H1 (cell line): ENCODE measurements at regions not wholly inside any gene's neighbourhood (a gene's known extent, or its start where the extent isn't known, plus 50 kb on each side); places are given as distances from the start of the nearest gene placed in this dataset.

ENCODE experiments used
- CTCF ChIA-PET: fragments of 300-600 bp; sonication (Branson Sonifier 250); formaldehyde crosslinking; loops from one replicate; lab custom pipeline; 2021; ENCODE audit not compliant: partially characterized antibody; lab: Charles Lee
- POLR2A ChIA-PET: fragments of 300-600 bp; sonication (Branson Sonifier 250); formaldehyde crosslinking; loops from one replicate; lab custom pipeline; 2021; ENCODE audit warnings: inconsistent platforms; ENCODE audit not compliant: partially characterized antibody; lab: Charles Lee
- DNase-seq, 2 experiments: peaks; one replicate each; pipeline versions ENCODE4 v3.0.0 to v3.0.0-alpha.2; 2010 to 2022; ENCODE audit warnings: low spot score in 2 of 2, low read depth in 1 of 2, mixed read lengths in 1 of 2
- FAIRE-seq: peaks from 2 replicates; lab custom pipeline; 2011; peaks lifted over from hg19 to GRCh38; lab: Jason Lieb, UNC
- H2AFZ ChIP-seq: 2 replicates; pipeline ENCODE4 v1.8.1; 2012; ENCODE audit warnings: low read length, inconsistent platforms
- H2AK5ac ChIP-seq: 2 replicates; pipeline ENCODE4 v1.6.1; 2013; ENCODE audit warnings: low read depth, low read length
- H2BK120ac ChIP-seq: replicated peaks from 2 replicates; pipeline ENCODE3; 2013; ENCODE audit warnings: low read depth, low read length, inconsistent platforms
- H2BK12ac ChIP-seq: 2 replicates; pipeline ENCODE4 v1.6.1; 2013; ENCODE audit warnings: low read depth, low read length
- H2BK15ac ChIP-seq: 2 replicates; pipeline ENCODE4 v1.6.1; 2013; ENCODE audit warnings: low read length
- H2BK20ac ChIP-seq: 2 replicates; pipeline ENCODE4 v1.6.1; 2013; ENCODE audit warnings: low read length
- H2BK5ac ChIP-seq: 2 replicates; pipeline ENCODE4 v1.6.1; 2013; ENCODE audit warnings: low read depth, low read length
- H3K14ac ChIP-seq: 2 replicates; pipeline ENCODE4 v1.6.1; 2013; ENCODE audit warnings: inconsistent platforms; ENCODE audit not compliant: insufficient read length
- H3K18ac ChIP-seq: 2 replicates; pipeline ENCODE4 v1.6.1; 2013; ENCODE audit warnings: low read length; ENCODE audit errors: extremely low read depth
- H3K23ac ChIP-seq: 2 replicates; pipeline ENCODE4 v1.6.1; 2013; ENCODE audit warnings: inconsistent platforms; ENCODE audit not compliant: insufficient read length
- H3K23me2 ChIP-seq: 2 replicates; pipeline ENCODE4 v1.6.1; 2013; ENCODE audit warnings: low read depth, low read length
- H3K27ac ChIP-seq: 2 replicates; pipeline ENCODE4 v1.6.1; 2011; ENCODE audit warnings: low read depth, low read length, inconsistent platforms
- H3K27me3 ChIP-seq, 4 experiments: replicated peaks in 1 of 4; 1 replicate in 1 of 4; 2 replicates in 3 of 4; pipeline versions ENCODE4 v1.6.1 to v1.8.1; 2011 to 2013; ENCODE audit warnings: low read length in 3 of 4, mild to moderate bottlenecking in 3 of 4, inconsistent platforms in 2 of 4, mixed read lengths in 2 of 4, moderate library complexity in 1 of 4; ENCODE audit not compliant: control insufficient read depth in 3 of 4, insufficient read depth in 3 of 4; ENCODE audit errors: extremely low read depth in 1 of 4
- H3K36me3 ChIP-seq, 4 experiments: 2 replicates each; pipeline versions ENCODE4 v1.6.1 to v1.8.1; 2011 to 2013; ENCODE audit warnings: mild to moderate bottlenecking in 4 of 4, low read length in 3 of 4, moderate library complexity in 2 of 4, control low read depth in 1 of 4, inconsistent platforms in 1 of 4; ENCODE audit not compliant: insufficient read depth in 4 of 4, control insufficient read depth in 2 of 4
- H3K4ac ChIP-seq: replicated peaks from 2 replicates; pipeline ENCODE3; 2013; ENCODE audit warnings: low read length, low read depth, mixed read lengths, inconsistent platforms; ENCODE audit not compliant: insufficient read length
- H3K4me1 ChIP-seq, 4 experiments: replicated peaks in 1 of 4; 1 replicate in 1 of 4; 2 replicates in 3 of 4; pipeline versions ENCODE4 v1.6.1 to v1.8.1; 2011 to 2013; ENCODE audit warnings: low read length in 3 of 4, inconsistent platforms in 2 of 4, mixed read lengths in 1 of 4; ENCODE audit not compliant: insufficient read depth in 4 of 4, control insufficient read depth in 3 of 4
- H3K4me2 ChIP-seq, 2 experiments: 2 replicates each; pipeline versions ENCODE4 v1.6.1 to v1.8.1; 2011 to 2013; ENCODE audit warnings: low read depth in 2 of 2, low read length in 2 of 2, control low read depth in 1 of 2, inconsistent platforms in 1 of 2, mild to moderate bottlenecking in 1 of 2; ENCODE audit not compliant: insufficient read depth in 1 of 2
- H3K4me3 ChIP-seq, 4 experiments: fragments of 200-600, 300-600 bp in 1 of 4; sonication (generic), shearing (Covaris generic), sonication (Bioruptor Twin) in 1 of 4; 2 replicates each; pipeline versions ENCODE4 v1.5.1 to v1.8.1; 2011 to 2016; ENCODE audit warnings: low read length in 4 of 4, low read depth in 3 of 4, control low read depth in 2 of 4, inconsistent platforms in 2 of 4, mild to moderate bottlenecking in 2 of 4, mixed read lengths in 1 of 4, moderate library complexity in 1 of 4; ENCODE audit not compliant: insufficient read depth in 2 of 4; ENCODE audit errors: extremely low read depth in 1 of 4
- H3K56ac ChIP-seq: replicated peaks from 2 replicates; pipeline ENCODE3; 2013; ENCODE audit warnings: low read depth, mild to moderate bottlenecking, mixed read lengths, low read length, inconsistent platforms; ENCODE audit not compliant: insufficient read length
- H3K79me1 ChIP-seq: 2 replicates; pipeline ENCODE4 v1.6.1; 2013; ENCODE audit warnings: low read depth, low read length, control low read depth
- H3K79me2 ChIP-seq, 2 experiments: 2 replicates each; pipeline versions ENCODE4 v1.6.1 to v1.8.1; 2012 to 2013; ENCODE audit warnings: low read length in 2 of 2, mild to moderate bottlenecking in 2 of 2, inconsistent platforms in 1 of 2; ENCODE audit not compliant: insufficient read depth in 2 of 2, control insufficient read depth in 1 of 2
- H3K9ac ChIP-seq, 4 experiments: replicated peaks in 1 of 4; 1 replicate in 1 of 4; 2 replicates in 3 of 4; pipeline versions ENCODE4 v1.6.1 to v1.8.1; 2011 to 2013; ENCODE audit warnings: low read depth in 3 of 4, low read length in 3 of 4, control low read depth in 2 of 4, mild to moderate bottlenecking in 2 of 4, moderate library complexity in 2 of 4, inconsistent platforms in 1 of 4; ENCODE audit errors: extremely low read depth in 1 of 4
- H3K9me3 ChIP-seq, 2 experiments: 2 replicates each; pipeline versions ENCODE4 v1.6.1 to v1.8.1; 2012 to 2013; ENCODE audit warnings: mild to moderate bottlenecking in 2 of 2, moderate library complexity in 2 of 2, control low read depth in 1 of 2, inconsistent platforms in 1 of 2, low read depth in 1 of 2, low read length in 1 of 2, mixed read lengths in 1 of 2; ENCODE audit not compliant: insufficient read depth in 2 of 2
- H4K20me1 ChIP-seq, 2 experiments: replicated peaks in 1 of 2; 2 replicates each; pipeline versions ENCODE3 to v1.8.1; 2011 to 2013; ENCODE audit warnings: inconsistent platforms in 2 of 2, low read length in 2 of 2, mild to moderate bottlenecking in 1 of 2; ENCODE audit not compliant: insufficient read depth in 2 of 2, control insufficient read depth in 1 of 2
- H4K5ac ChIP-seq: 2 replicates; pipeline ENCODE4 v1.6.1; 2013; ENCODE audit warnings: low read length, low read depth, mixed read lengths, inconsistent platforms; ENCODE audit not compliant: insufficient read length
- H4K8ac ChIP-seq: 2 replicates; pipeline ENCODE4 v1.8.0; 2013; ENCODE audit warnings: mild to moderate bottlenecking, moderate library complexity, low read length, inconsistent platforms; ENCODE audit not compliant: insufficient read depth; ENCODE audit errors: extremely low read depth
- H4K91ac ChIP-seq: replicated peaks from 2 replicates; pipeline ENCODE3; 2013; ENCODE audit warnings: low read length, mixed read lengths, inconsistent platforms; ENCODE audit not compliant: insufficient read length
- EZH2 ChIP-seq: fragments of 200-600 bp; sonication (generic); IDR thresholded peaks from 2 replicates; pipeline ENCODE4 v1.7.1; 2012; ENCODE audit warnings: low read depth, mild to moderate bottlenecking, moderate library complexity, low read length, inconsistent platforms; ENCODE audit not compliant: severe bottlenecking
- HDAC2 ChIP-seq, 2 experiments: fragments of 300-600 bp in 1 of 2; sonication (generic) in 1 of 2; IDR thresholded peaks; 2 replicates each; pipeline ENCODE4 v1.6.1; 2011 to 2012; ENCODE audit warnings: low read depth in 2 of 2, low read length in 2 of 2, mild to moderate bottlenecking in 2 of 2, moderate library complexity in 2 of 2, borderline replicate concordance in 1 of 2, inconsistent platforms in 1 of 2
- SIX5 ChIP-seq: IDR thresholded peaks from 2 replicates; pipeline ENCODE4 v1.6.1; 2011; ENCODE audit warnings: mild to moderate bottlenecking, low read depth, low read length
- WGBS, 2 experiments: shearing (Covaris generic) in 1 of 2; methylation state at CpG; one replicate each; pipeline versions ENCODE4 v1.1.6 to v1.1.7; 2013 to 2015; ENCODE audit warnings: low lambda C conversion rate in 2 of 2, mixed read lengths in 2 of 2, inconsistent platforms in 1 of 2, low coverage in 1 of 2, missing lambda C conversion rate in 1 of 2; ENCODE audit not compliant: insufficient replicate concordance in 2 of 2, insufficient coverage in 1 of 2, insufficient read length in 1 of 2; ENCODE audit errors: extremely low coverage in 1 of 2, missing lambda C conversion rate in 1 of 2; 5-methylcytosine and 5-hydroxymethylcytosine counted together

DNA sequence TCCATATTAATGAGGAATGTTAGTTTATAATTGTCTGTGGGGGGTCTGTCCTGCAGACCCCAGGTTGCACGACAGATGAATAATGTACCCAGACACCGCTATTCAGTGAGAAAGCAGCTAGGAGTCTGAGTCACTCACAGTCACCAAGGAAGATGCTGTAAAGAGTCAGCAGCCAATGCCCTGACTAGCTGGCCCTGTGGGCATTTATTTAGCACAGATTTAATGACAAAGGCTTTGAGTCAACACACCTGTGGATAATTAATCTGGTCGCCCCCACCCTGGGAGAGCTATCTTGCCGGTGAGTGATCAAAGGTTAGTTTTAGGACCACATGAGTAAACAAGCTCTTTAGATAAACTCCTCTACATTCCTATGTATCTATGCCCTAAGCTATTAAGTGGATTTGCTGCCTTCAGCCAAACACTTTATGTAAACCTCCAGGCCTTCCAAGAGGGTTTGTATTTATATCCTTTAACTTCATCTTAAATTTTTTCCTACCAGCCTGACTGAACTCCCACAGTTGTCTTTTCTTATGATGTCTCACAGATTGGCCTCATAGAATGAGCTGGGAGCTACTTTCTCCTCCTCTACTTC, 180.0 kb upstream of the ADCY1 start:
- no peak overlapping the region for H3K14ac ChIP-seq
- H3K23ac ChIP-seq = no peak overlapping the region
- WGBS, 2 experiments = 93% methylated on average over 4 of the region's 4 CpGs; no CpG with 5 or more reads in 1 of the 2 experiments
- no peaks in the 10 kb centered on the region for H3K79me1 ChIP-seq
- no peak overlapping the region for H2AK5ac ChIP-seq
- no peak overlapping the region for H4K91ac ChIP-seq
- no peak overlapping the region for H3K4ac ChIP-seq
- H2BK120ac ChIP-seq = no peak overlapping the region
- H3K9me3 ChIP-seq = peaks cover 14 to 22% of the 10 kb centered on the region in 2 experiments
- no peaks in the 10 kb centered on the region for H3K36me3 ChIP-seq
- H3K23me2 ChIP-seq = no peaks in the 10 kb centered on the region
- no peak overlapping the region for H3K4me2 ChIP-seq
- no peaks in the 10 kb centered on the region for H3K79me2 ChIP-seq
- no peak overlapping the region for H3K27ac ChIP-seq
- no peak overlapping the region for H2BK12ac ChIP-seq
- CTCF ChIA-PET = interaction anchor here (0.7 kb wide), 1 partner anchor 835 kb away, joined by 3 read pairs; no protein-coding TSS in a partner anchor
- H4K8ac ChIP-seq = no peak overlapping the region
- H2BK15ac ChIP-seq = no peak overlapping the region
- FAIRE-seq (no peak), DNase-seq (no peak)
- H4K20me1 ChIP-seq = no peaks in the 10 kb centered on the region
- no peak overlapping the region for H2BK20ac ChIP-seq
- no peak overlapping the region for H3K9ac ChIP-seq
- no peak overlapping the region for H4K5ac ChIP-seq
- POLR2A ChIA-PET = no interaction called here
- H3K18ac ChIP-seq = no peak overlapping the region
- no peak overlapping the region for H3K4me3 ChIP-seq
- no peaks in the 10 kb centered on the region for H3K27me3 ChIP-seq
- TF ChIP-seq EZH2 (no peak), SIX5 (no peak), HDAC2 (IDR thresholded peaks at IDR 0.05; ENCODE audit: borderline replicate concordance in 1 of 2, low read depth in 2 of 2, low read length in 2 of 2) (no peak)
- no peak overlapping the region for H2AFZ ChIP-seq
- H3K56ac ChIP-seq = no peak overlapping the region
- no peaks in the 10 kb centered on the region for H3K4me1 ChIP-seq
- H2BK5ac ChIP-seq = no peak overlapping the region
